Dermis blood vessel endothelial cell (primary cell): ENCODE measurements at regions not wholly inside any gene's neighbourhood (a gene's known extent, or its start where the extent isn't known, plus 50 kb on each side); places are given as distances from the start of the nearest gene placed in this dataset.

Experiments used
- DNase-seq: peaks from one replicate; pipeline ENCODE4 v3.0.0; 2010

- DNase-seq, result no peak
These were observed 558.4 kb downstream of the LMO4 start for GRCh38 chr1:87887100-87887499.

GRCh38 chr1:87888446-87888845, 559.8 kb downstream of the LMO4 start:
- no peak for DNase-seq

GRCh38 chr1:87894062-87894461, 565.4 kb downstream of the LMO4 start:
- DNase-seq, result no peak

GRCh38 chr1:87897481-87897880, 568.8 kb downstream of the LMO4 start:
- no peak for DNase-seq

- DNase-seq, result no peak
These were observed 569.8 kb downstream of the LMO4 start for GRCh38 chr1:87898431-87898830.

GRCh38 chr1:87899017-87899416, 570.3 kb downstream of the LMO4 start:
- no peak for DNase-seq

- DNase-seq, result no peak
These were observed 571.1 kb downstream of the LMO4 start for GRCh38 chr1:87899746-87900145.

- no peak for DNase-seq
These were observed 574.1 kb downstream of the LMO4 start for GRCh38 chr1:87902830-87903229.

GRCh38 chr1:87903242-87903641, 574.6 kb downstream of the LMO4 start:
- no peak for DNase-seq

- no peak for DNase-seq
These were observed 576.0 kb downstream of the LMO4 start for GRCh38 chr1:87904651-87905050.

- DNase-seq, result no peak
These were observed 577.0 kb downstream of the LMO4 start for GRCh38 chr1:87905651-87906050.

- no peak for DNase-seq
These were observed 577.4 kb downstream of the LMO4 start for GRCh38 chr1:87906078-87906477.

GRCh38 chr1:87913361-87913760, 584.7 kb downstream of the LMO4 start:
- DNase-seq, result no peak

GRCh38 chr1:87914396-87914795, 585.7 kb downstream of the LMO4 start:
- DNase-seq, result no peak

GRCh38 chr1:87915771-87916170, 587.1 kb downstream of the LMO4 start:
- no peak for DNase-seq

- no peak for DNase-seq
These were observed 588.3 kb downstream of the LMO4 start for GRCh38 chr1:87916965-87917364.

- no peak for DNase-seq
These were observed 589.7 kb downstream of the LMO4 start for GRCh38 chr1:87918398-87918797.

GRCh38 chr1:87922885-87923284, 594.2 kb downstream of the LMO4 start:
- no peak for DNase-seq

GRCh38 chr1:87926131-87926830, 597.6 kb downstream of the LMO4 start:
- DNase-seq, result no peak

GRCh38 chr1:87926921-87927320, 598.2 kb downstream of the LMO4 start:
- no peak for DNase-seq

- no peak for DNase-seq
These were observed 599.0 kb downstream of the LMO4 start for GRCh38 chr1:87927391-87928280.

- no peak for DNase-seq
These were observed 599.9 kb downstream of the LMO4 start for GRCh38 chr1:87928623-87929022.

GRCh38 chr1:87929906-87930305, 601.2 kb downstream of the LMO4 start:
- no peak for DNase-seq

- no peak for DNase-seq
These were observed 602.1 kb downstream of the LMO4 start for GRCh38 chr1:87930796-87931195.
